ENCODE measurements at regions not wholly inside any gene's neighbourhood (a gene's known extent, or its start where the extent isn't known, plus 50 kb on each side); places are given as distances from the start of the nearest gene placed in this dataset.

GRCh38 chr3:180808823-180809575 is 103.5 kb upstream of the FXR1 start:
- DNase-seq (ENCODE audit: extremely low read depth, low read depth): no peak
- no peak for TF ChIP-seq CTCF (IDR thresholded peaks at IDR 0.05; ENCODE audit: low read depth, low read length)

- DNase-seq (ENCODE audit: extremely low read depth, low read depth): no peak
- TF ChIP-seq CTCF (IDR thresholded peaks at IDR 0.05; ENCODE audit: low read depth, low read length): no peak
Measured at GRCh38 chr3:180820400-180820799, 92.1 kb upstream of the FXR1 start.

- DNase-seq (ENCODE audit: extremely low read depth, low read depth): no peak
- no peak for TF ChIP-seq CTCF (IDR thresholded peaks at IDR 0.05; ENCODE audit: low read depth, low read length)
Measured at GRCh38 chr3:180825964-180826363, 86.5 kb upstream of the FXR1 start.

GRCh38 chr3:180827171-180827570 is 85.3 kb upstream of the FXR1 start:
- no peak for DNase-seq (ENCODE audit: extremely low read depth, low read depth)
- no peak for TF ChIP-seq CTCF (IDR thresholded peaks at IDR 0.05; ENCODE audit: low read depth, low read length)

GRCh38 chr3:180828001-180828720 is 84.3 kb upstream of the FXR1 start:
- DNase-seq (ENCODE audit: extremely low read depth, low read depth): no peak
- no peak for TF ChIP-seq CTCF (IDR thresholded peaks at IDR 0.05; ENCODE audit: low read depth, low read length)

- no peak for TF ChIP-seq CTCF (IDR thresholded peaks at IDR 0.05; ENCODE audit: low read depth, low read length)
- no peak for DNase-seq (ENCODE audit: extremely low read depth, low read depth)
Measured at GRCh38 chr3:180828723-180829408, 83.6 kb upstream of the FXR1 start.

All from AG09319 (cell line).